ENCODE measurements at regions not wholly inside any gene's neighbourhood (a gene's known extent, or its start where the extent isn't known, plus 50 kb on each side); places are given as distances from the start of the nearest gene placed in this dataset.

GRCh38 chr12:98418357-98419075 is 96.9 kb upstream of the TMPO start:
- peak; percentile 37 to 60 (median 45) for DNase-seq (ENCODE audit: extremely low read depth in 1 of 4, low spot score in 3 of 4)
- Histone ChIP-seq H3K4me2 (ENCODE audit: insufficient read depth, low read length) (no peak overlapping the region; the same call in 1 of the 2 replicates), H3K4me3 (no peak overlapping the region), H3K36me3 (ENCODE audit: control insufficient read depth, insufficient read depth, low read length) (no peaks in the 10 kb centered on the region), H3K9me3 (replicated peaks; ENCODE audit: control insufficient read depth, insufficient read depth, low read depth, low read length) (no peaks in the 10 kb centered on the region), H3K9me1 (ENCODE audit: control insufficient read depth, insufficient read depth, low read length) (no peaks in the 10 kb centered on the region), H4K20me1 (replicated peaks; ENCODE audit: control insufficient read depth, insufficient read depth, low read length) (no peaks in the 10 kb centered on the region), H2AFZ (ENCODE audit: low read depth, low read length) (no peak overlapping the region), H3K27ac (ENCODE audit: extremely low read depth, low read depth, low read length) (no peak overlapping the region), H3K9ac (ENCODE audit: insufficient read depth in 1 of 2, low read depth in 2 of 2, low read length in 2 of 2) (no peak overlapping the region), H3K79me2 (ENCODE audit: control insufficient read depth, insufficient read depth, low read length) (no peaks in the 10 kb centered on the region), H3K27me3 (ENCODE audit: control insufficient read depth in 2 of 2, insufficient read depth in 2 of 2, low read length in 2 of 2) (peaks cover 3 to 41% of the 10 kb centered on the region in 2 experiments; a peak in 4 of 5 replicates), H3K4me1 (replicated peaks in 1 of 2; ENCODE audit: control insufficient read depth in 2 of 2, insufficient read depth in 2 of 2, low read length in 2 of 2) (peaks cover 0 to 5% of the 10 kb centered on the region in 2 experiments; a peak in 4 of 5 replicates)
- intact Hi-C loops (cut with micrococcal nuclease): loop anchor here (2.0 to 10.0 kb wide), 2 partner anchors 326 to 580 kb away; no protein-coding TSS in a partner anchor
- FAIRE-seq: no peak
- BruUV-seq (replicated peaks): no TSS peak
- in situ Hi-C loops (cut with MboI): loop anchor here (25.0 kb wide), 1 partner anchor 569 kb away; no protein-coding TSS in a partner anchor
- ChIA-PET CTCF (ENCODE audit: low intra/inter-chr PET ratio) (no interaction called here), POLR2A (interaction anchor here (0.7 kb wide), 1 partner anchor 14 kb away, joined by 3 read pairs; no protein-coding TSS in a partner anchor)
- 11% methylated on average over 7 of the region's 7 CpGs for WGBS (ENCODE audit: insufficient coverage, low coverage, missing lambda C conversion rate)
- peak; percentile 71 for ATAC-seq
- no peak for TF ChIP-seq MEIS2 (IDR thresholded peaks at IDR 0.05; ENCODE audit: partially characterized antibody)
- no peak for TF ChIP-seq BACH1 (tag; IDR thresholded peaks at IDR 0.05)
- TF ChIP-seq SRSF7 (optimal IDR thresholded peaks at IDR 0.05; ENCODE audit: low read depth, low read length): no peak
- no peak for TF ChIP-seq STAT6 (CRISPR knock-in tag; IDR thresholded peaks at IDR 0.05)
- no peak for TF ChIP-seq FOSL1 (tag; conservative IDR thresholded peaks at IDR 0.05)
- no peak for TF ChIP-seq SP1 (CRISPR knock-in tag; IDR thresholded peaks at IDR 0.05)
- TF ChIP-seq TAF1 (IDR thresholded peaks at IDR 0.05; ENCODE audit: control insufficient read depth, extremely low read depth, insufficient read depth, low read length, severe bottlenecking): no peak
- 0 out of 2 replicates have a peak, but pooled peaks have one; percentile 19 for TF ChIP-seq TEAD4 (IDR thresholded peaks at IDR 0.05; ENCODE audit: low read length)
- TF ChIP-seq TEAD4 (CRISPR knock-in tag; IDR thresholded peaks at IDR 0.05; ENCODE audit: borderline replicate concordance): no peak
- TF ChIP-seq MXI1 (IDR thresholded peaks at IDR 0.05; ENCODE audit: low read depth, low read length): no peak
- no peak for TF ChIP-seq POLR2G (IDR thresholded peaks at IDR 0.05; ENCODE audit: low read depth, low read length)
- TF ChIP-seq SP2 (IDR thresholded peaks at IDR 0.05; ENCODE audit: extremely low read depth, low read depth, low read length, poor library complexity, severe bottlenecking): no peak
- no peak for TF ChIP-seq MECOM (CRISPR knock-in tag; IDR thresholded peaks at IDR 0.05)
- no peak for TF ChIP-seq NFATC3 (IDR thresholded peaks at IDR 0.05)
- TF ChIP-seq ZNF639 (CRISPR knock-in tag; conservative IDR thresholded peaks at IDR 0.05 in 1 of 2, IDR thresholded peaks at IDR 0.05 in 1 of 2): no peak
- TF ChIP-seq MCM2 (IDR thresholded peaks at IDR 0.05; ENCODE audit: low read depth): no peak
- no peak for TF ChIP-seq NR3C1 (CRISPR knock-in tag; IDR thresholded peaks at IDR 0.05)
- no peak for TF ChIP-seq HNRNPH1 (optimal IDR thresholded peaks at IDR 0.05; ENCODE audit: low read depth, low read length)

Data from K562 (cell line).